ENCODE measurements at regions not wholly inside any gene's neighbourhood (a gene's known extent, or its start where the extent isn't known, plus 50 kb on each side); places are given as distances from the start of the nearest gene placed in this dataset.
A peak's percentile ranks its signal among the peaks of the same experiment; 100 is the strongest.

GRCh38 chr3:102225407-102226132 lies 209.2 kb upstream of the ZPLD1 start:
- H3K4me2 ChIP-seq (ENCODE audit: low read length) = no peak overlapping the region
- H3K27me3 ChIP-seq (ENCODE audit: insufficient read depth, low read depth, low read length) = no peaks in the 10 kb centered on the region
- H3K27ac ChIP-seq (ENCODE audit: low read length) = no peak overlapping the region
- no peak overlapping the region for H3K9ac ChIP-seq (ENCODE audit: low read length)
- no peaks in the 10 kb centered on the region for H3K79me2 ChIP-seq (replicated peaks; ENCODE audit: insufficient read depth, low read length)
- no peaks in the 10 kb centered on the region for H3F3A ChIP-seq (ENCODE audit: insufficient read depth, low read length, poor library complexity, severe bottlenecking)
- H4K20me1 ChIP-seq (ENCODE audit: insufficient read depth) = no peaks in the 10 kb centered on the region
- no peaks in the 10 kb centered on the region for H3K9me2 ChIP-seq (ENCODE audit: insufficient read depth, low read length)
- H2AFZ ChIP-seq (ENCODE audit: low read depth, low read length) = no peak overlapping the region
- H3K9me3 ChIP-seq (ENCODE audit: low read length) = no peaks in the 10 kb centered on the region
- TF ChIP-seq RAD21 (conservative IDR thresholded peaks at IDR 0.05) (peak; percentile 94), EP300 (conservative IDR thresholded peaks at IDR 0.05; ENCODE audit: poor library complexity, severe bottlenecking) (no peak), CTCF (IDR thresholded peaks at IDR 0.05; ENCODE audit: poor library complexity, severe bottlenecking) (peak; percentile 89), SMC3 (conservative IDR thresholded peaks at IDR 0.05; ENCODE audit: poor library complexity) (peak; percentile 91), REST (IDR thresholded peaks at IDR 0.05; ENCODE audit: borderline replicate concordance) (no peak), MXI1 (conservative IDR thresholded peaks at IDR 0.05; ENCODE audit: poor library complexity, severe bottlenecking) (no peak)
- no peak overlapping the region for H3K4me3 ChIP-seq (ENCODE audit: low read length)
- no peaks in the 10 kb centered on the region for H3K36me3 ChIP-seq (ENCODE audit: insufficient read depth, low read length)

- TF ChIP-seq TAF1 (IDR thresholded peaks at IDR 0.05; ENCODE audit: low read depth) (no peak), SMC3 (conservative IDR thresholded peaks at IDR 0.05; ENCODE audit: poor library complexity) (no peak), EP300 (conservative IDR thresholded peaks at IDR 0.05; ENCODE audit: poor library complexity, severe bottlenecking) (no peak), POLR2AphosphoS5 (IDR thresholded peaks at IDR 0.05) (no peak), REST (IDR thresholded peaks at IDR 0.05; ENCODE audit: borderline replicate concordance) (no peak), MXI1 (conservative IDR thresholded peaks at IDR 0.05; ENCODE audit: poor library complexity, severe bottlenecking) (no peak), RAD21 (conservative IDR thresholded peaks at IDR 0.05) (no peak), CTCF (IDR thresholded peaks at IDR 0.05; ENCODE audit: poor library complexity, severe bottlenecking) (no peak), EZH2 (IDR thresholded peaks at IDR 0.05; ENCODE audit: borderline replicate concordance, insufficient read depth, low read length, poor library complexity, severe bottlenecking) (no peak)
- H3K36me3 ChIP-seq (ENCODE audit: insufficient read depth, low read length) = no peaks in the 10 kb centered on the region
- no peaks in the 10 kb centered on the region for H3K9me2 ChIP-seq (ENCODE audit: insufficient read depth, low read length)
- no peaks in the 10 kb centered on the region for H3K27me3 ChIP-seq (ENCODE audit: insufficient read depth, low read depth, low read length)
- H3K4me2 ChIP-seq (ENCODE audit: low read length) = no peak overlapping the region
- H2AFZ ChIP-seq (ENCODE audit: low read depth, low read length) = no peak overlapping the region
- no peaks in the 10 kb centered on the region for H3K79me2 ChIP-seq (replicated peaks; ENCODE audit: insufficient read depth, low read length)
- no peak overlapping the region for H3K9ac ChIP-seq (ENCODE audit: low read length)
- no peaks in the 10 kb centered on the region for H4K20me1 ChIP-seq (ENCODE audit: insufficient read depth)
- no peaks in the 10 kb centered on the region for H3F3A ChIP-seq (ENCODE audit: insufficient read depth, low read length, poor library complexity, severe bottlenecking)
- no peak overlapping the region for H3K27ac ChIP-seq (ENCODE audit: low read length)
- no peak overlapping the region for H3K4me3 ChIP-seq (ENCODE audit: low read length)
- H3K9me3 ChIP-seq (ENCODE audit: low read length) = no peaks in the 10 kb centered on the region
These were observed 208.4 kb upstream of the ZPLD1 start for GRCh38 chr3:102226463-102226862.
